Liver (tissue), 8 donors: ENCODE measurements at regions not wholly inside any gene's neighbourhood (a gene's known extent, or its start where the extent isn't known, plus 50 kb on each side); places are given as distances from the start of the nearest gene placed in this dataset.

ENCODE experiments used
- DNase-seq: peaks from one replicate; pipeline ENCODE4 v3.0.0-alpha.2; 2017; ENCODE audit warnings: low spot score
- H3K27ac ChIP-seq, 2 donors: one replicate each; pipeline ENCODE4 v1.7.0; 2013; ENCODE audit warnings: inconsistent platforms in 2 of 2, low read length in 2 of 2, control low read depth in 1 of 2, low read depth in 1 of 2, mild to moderate bottlenecking in 1 of 2
- H3K27me3 ChIP-seq, 4 donors: one replicate each; pipeline versions ENCODE4 v1.6.1 to v1.7.0; 2013; ENCODE audit warnings: low read length in 3 of 4, inconsistent platforms in 1 of 4, mild to moderate bottlenecking in 1 of 4, moderate library complexity in 1 of 4; ENCODE audit not compliant: control insufficient read depth in 4 of 4, insufficient read depth in 4 of 4
- H3K36me3 ChIP-seq, 4 donors: one replicate each; pipeline versions ENCODE4 v1.6.1 to v1.7.0; 2013; ENCODE audit warnings: low read length in 3 of 4, mild to moderate bottlenecking in 3 of 4, low read depth in 1 of 4, moderate library complexity in 1 of 4; ENCODE audit not compliant: control insufficient read depth in 4 of 4, insufficient read depth in 3 of 4
- H3K4me1 ChIP-seq, 4 donors: one replicate each; pipeline versions ENCODE4 v1.6.1 to v1.7.0; 2013; ENCODE audit warnings: low read length in 3 of 4, mild to moderate bottlenecking in 3 of 4, moderate library complexity in 1 of 4; ENCODE audit not compliant: control insufficient read depth in 4 of 4, insufficient read depth in 4 of 4
- H3K4me3 ChIP-seq, 3 donors: one replicate each; pipeline versions ENCODE4 v1.6.1 to v1.7.0; 2013; ENCODE audit warnings: low read length in 3 of 3, control low read depth in 1 of 3, low read depth in 1 of 3, mild to moderate bottlenecking in 1 of 3
- H3K9ac ChIP-seq, 2 donors: one replicate each; pipeline ENCODE4 v1.7.0; 2013; ENCODE audit warnings: low read length in 2 of 2, mild to moderate bottlenecking in 2 of 2, moderate library complexity in 2 of 2, control low read depth in 1 of 2, low read depth in 1 of 2
- H3K9me3 ChIP-seq, 4 donors: one replicate each; pipeline versions ENCODE4 v1.6.1 to v1.7.0; 2013; ENCODE audit warnings: low read length in 3 of 4; ENCODE audit not compliant: control insufficient read depth in 4 of 4
- EGR1 ChIP-seq, 2 donors: IDR thresholded peaks; 2 replicates each; pipeline ENCODE4 v1.6.1; 2016 to 2018; ENCODE audit warnings: antibody characterized with exemption in 2 of 2, low read depth in 2 of 2
- FOXA1 ChIP-seq: IDR thresholded peaks from 2 replicates; pipeline ENCODE4 v1.6.1; 2016; ENCODE audit warnings: antibody characterized with exemption
- FOXA2 ChIP-seq: IDR thresholded peaks from 2 replicates; pipeline ENCODE4 v1.6.1; 2016; ENCODE audit warnings: antibody characterized with exemption
- GABPA ChIP-seq, 2 donors: IDR thresholded peaks in 1 of 2; conservative IDR thresholded peaks in 1 of 2; 2 replicates each; pipeline ENCODE4 v1.6.1; 2016; ENCODE audit warnings: antibody characterized with exemption in 2 of 2, mild to moderate bottlenecking in 1 of 2, moderate library complexity in 1 of 2
- HNF4G ChIP-seq: IDR thresholded peaks from 2 replicates; pipeline ENCODE4 v1.6.1; 2016; ENCODE audit warnings: antibody characterized with exemption
- JUND ChIP-seq, 2 donors: IDR thresholded peaks; 2 replicates each; pipeline ENCODE4 v1.6.1; 2016; ENCODE audit warnings: antibody characterized with exemption in 2 of 2
- NR2F2 ChIP-seq: IDR thresholded peaks from 2 replicates; pipeline ENCODE4 v1.6.1; 2016; ENCODE audit warnings: antibody characterized with exemption
- RAD21 ChIP-seq, 2 donors: IDR thresholded peaks; 2 replicates each; pipeline ENCODE4 v1.6.1; 2016; ENCODE audit warnings: antibody characterized with exemption in 2 of 2, mild to moderate bottlenecking in 2 of 2
- SP1 ChIP-seq: IDR thresholded peaks from 2 replicates; pipeline ENCODE4 v1.6.1; 2018; ENCODE audit warnings: antibody characterized with exemption, mild to moderate bottlenecking
- TAF1 ChIP-seq: conservative IDR thresholded peaks from 2 replicates; pipeline ENCODE4 v1.6.1; 2016; ENCODE audit warnings: antibody characterized with exemption, mild to moderate bottlenecking
- YY1 ChIP-seq: IDR thresholded peaks from 2 replicates; pipeline ENCODE4 v1.6.1; 2016; ENCODE audit warnings: antibody characterized with exemption, mild to moderate bottlenecking
- WGBS: extraction: QIAGEN DNeasy Blood & Tissue Kit; methylation state at CpG from one replicate; pipeline ENCODE4 v1.1.7; 2013; 5-methylcytosine and 5-hydroxymethylcytosine counted together
- TF ChIP-seq, protein P1 (sequence below): IDR thresholded peaks from 2 replicates; pipeline ENCODE4 v1.6.1; 2016; ENCODE audit warnings: antibody characterized with exemption
- TF ChIP-seq, protein P2 (sequence below): fragments of 150-350 bp; IDR thresholded peaks from 2 replicates; pipeline ENCODE4 v1.5.1; 2017; ENCODE audit warnings: improper control_type of control experiment, low read depth, low read length; ENCODE audit not compliant: missing input control
- TF ChIP-seq, protein P3 (sequence below): IDR thresholded peaks from 2 replicates; pipeline ENCODE4 v1.6.1; 2016; ENCODE audit warnings: antibody characterized with exemption
- TF ChIP-seq, protein P4 (sequence below): IDR thresholded peaks from 2 replicates; pipeline ENCODE4 v1.6.1; 2016; ENCODE audit warnings: antibody characterized with exemption, mild to moderate bottlenecking
- TF ChIP-seq, protein P5 (sequence below): IDR thresholded peaks from 2 replicates; pipeline ENCODE4 v1.6.1; 2016; ENCODE audit warnings: antibody characterized with exemption
- donor health status: healthy.
- donor health status: healthy.
- donor health status: healthy.
- donor health status: healthy.
- donor health status: healthy.

DNA sequence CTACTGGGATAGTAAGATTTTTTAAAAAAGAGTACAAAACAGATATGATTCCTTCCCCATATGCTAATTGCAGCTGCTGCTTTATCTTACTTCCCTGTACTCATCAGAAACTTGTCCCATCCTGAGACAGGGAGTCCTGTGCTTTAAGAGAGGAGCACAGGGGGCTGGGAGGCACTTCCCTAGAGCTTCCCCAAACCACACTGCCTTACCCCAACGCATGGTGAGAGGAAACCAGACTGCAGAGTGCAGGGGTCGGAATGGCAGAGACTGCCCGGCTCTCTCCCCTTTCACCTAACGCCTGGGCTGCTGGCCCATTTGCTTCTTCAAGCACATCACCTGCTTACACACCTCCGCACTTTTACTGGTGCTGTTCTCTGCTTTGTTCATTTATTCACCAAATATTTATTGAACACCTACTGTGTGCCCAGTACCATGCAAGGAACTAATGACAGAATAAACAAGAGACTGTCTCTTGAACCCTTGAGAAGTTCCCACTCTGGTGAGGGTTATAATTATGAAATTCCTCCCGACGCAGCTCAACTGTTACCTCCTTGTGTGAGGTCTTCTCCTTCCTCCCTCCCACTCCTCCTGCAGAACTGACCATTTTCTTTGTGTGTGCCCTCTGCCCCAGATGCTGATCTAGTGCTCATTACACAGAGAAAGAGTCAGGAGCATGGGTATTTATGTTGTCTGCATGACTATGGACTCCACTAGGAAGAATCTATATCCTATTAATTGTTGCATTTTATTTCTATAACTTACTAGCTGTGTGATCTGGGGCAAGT is 289.7 kb downstream of the TCF7L2 start:
- no peaks in the 10 kb centered on the region for H3K36me3 ChIP-seq
- no peaks in the 10 kb centered on the region for H3K27me3 ChIP-seq
- H3K4me1 ChIP-seq = no peaks in the 10 kb centered on the region
- no peak overlapping the region for H3K27ac ChIP-seq
- TF ChIP-seq, protein P1, sequence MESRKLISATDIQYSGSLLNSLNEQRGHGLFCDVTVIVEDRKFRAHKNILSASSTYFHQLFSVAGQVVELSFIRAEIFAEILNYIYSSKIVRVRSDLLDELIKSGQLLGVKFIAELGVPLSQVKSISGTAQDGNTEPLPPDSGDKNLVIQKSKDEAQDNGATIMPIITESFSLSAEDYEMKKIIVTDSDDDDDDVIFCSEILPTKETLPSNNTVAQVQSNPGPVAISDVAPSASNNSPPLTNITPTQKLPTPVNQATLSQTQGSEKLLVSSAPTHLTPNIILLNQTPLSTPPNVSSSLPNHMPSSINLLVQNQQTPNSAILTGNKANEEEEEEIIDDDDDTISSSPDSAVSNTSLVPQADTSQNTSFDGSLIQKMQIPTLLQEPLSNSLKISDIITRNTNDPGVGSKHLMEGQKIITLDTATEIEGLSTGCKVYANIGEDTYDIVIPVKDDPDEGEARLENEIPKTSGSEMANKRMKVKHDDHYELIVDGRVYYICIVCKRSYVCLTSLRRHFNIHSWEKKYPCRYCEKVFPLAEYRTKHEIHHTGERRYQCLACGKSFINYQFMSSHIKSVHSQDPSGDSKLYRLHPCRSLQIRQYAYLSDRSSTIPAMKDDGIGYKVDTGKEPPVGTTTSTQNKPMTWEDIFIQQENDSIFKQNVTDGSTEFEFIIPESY = no peak
- TF ChIP-seq HNF4G = no peak
- no peak for TF ChIP-seq FOXA2
- no peak for TF ChIP-seq SP1
- TF ChIP-seq YY1 = no peak
- TF ChIP-seq, protein P2, sequence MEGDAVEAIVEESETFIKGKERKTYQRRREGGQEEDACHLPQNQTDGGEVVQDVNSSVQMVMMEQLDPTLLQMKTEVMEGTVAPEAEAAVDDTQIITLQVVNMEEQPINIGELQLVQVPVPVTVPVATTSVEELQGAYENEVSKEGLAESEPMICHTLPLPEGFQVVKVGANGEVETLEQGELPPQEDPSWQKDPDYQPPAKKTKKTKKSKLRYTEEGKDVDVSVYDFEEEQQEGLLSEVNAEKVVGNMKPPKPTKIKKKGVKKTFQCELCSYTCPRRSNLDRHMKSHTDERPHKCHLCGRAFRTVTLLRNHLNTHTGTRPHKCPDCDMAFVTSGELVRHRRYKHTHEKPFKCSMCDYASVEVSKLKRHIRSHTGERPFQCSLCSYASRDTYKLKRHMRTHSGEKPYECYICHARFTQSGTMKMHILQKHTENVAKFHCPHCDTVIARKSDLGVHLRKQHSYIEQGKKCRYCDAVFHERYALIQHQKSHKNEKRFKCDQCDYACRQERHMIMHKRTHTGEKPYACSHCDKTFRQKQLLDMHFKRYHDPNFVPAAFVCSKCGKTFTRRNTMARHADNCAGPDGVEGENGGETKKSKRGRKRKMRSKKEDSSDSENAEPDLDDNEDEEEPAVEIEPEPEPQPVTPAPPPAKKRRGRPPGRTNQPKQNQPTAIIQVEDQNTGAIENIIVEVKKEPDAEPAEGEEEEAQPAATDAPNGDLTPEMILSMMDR = no peak
- no peak for TF ChIP-seq EGR1 (IDR thresholded peaks at IDR 0.05; ENCODE audit: low read depth in 2 of 2)
- TF ChIP-seq, protein P3, sequence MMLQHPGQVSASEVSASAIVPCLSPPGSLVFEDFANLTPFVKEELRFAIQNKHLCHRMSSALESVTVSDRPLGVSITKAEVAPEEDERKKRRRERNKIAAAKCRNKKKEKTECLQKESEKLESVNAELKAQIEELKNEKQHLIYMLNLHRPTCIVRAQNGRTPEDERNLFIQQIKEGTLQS = no peak
- no peak for TF ChIP-seq TAF1
- TF ChIP-seq, protein P4, sequence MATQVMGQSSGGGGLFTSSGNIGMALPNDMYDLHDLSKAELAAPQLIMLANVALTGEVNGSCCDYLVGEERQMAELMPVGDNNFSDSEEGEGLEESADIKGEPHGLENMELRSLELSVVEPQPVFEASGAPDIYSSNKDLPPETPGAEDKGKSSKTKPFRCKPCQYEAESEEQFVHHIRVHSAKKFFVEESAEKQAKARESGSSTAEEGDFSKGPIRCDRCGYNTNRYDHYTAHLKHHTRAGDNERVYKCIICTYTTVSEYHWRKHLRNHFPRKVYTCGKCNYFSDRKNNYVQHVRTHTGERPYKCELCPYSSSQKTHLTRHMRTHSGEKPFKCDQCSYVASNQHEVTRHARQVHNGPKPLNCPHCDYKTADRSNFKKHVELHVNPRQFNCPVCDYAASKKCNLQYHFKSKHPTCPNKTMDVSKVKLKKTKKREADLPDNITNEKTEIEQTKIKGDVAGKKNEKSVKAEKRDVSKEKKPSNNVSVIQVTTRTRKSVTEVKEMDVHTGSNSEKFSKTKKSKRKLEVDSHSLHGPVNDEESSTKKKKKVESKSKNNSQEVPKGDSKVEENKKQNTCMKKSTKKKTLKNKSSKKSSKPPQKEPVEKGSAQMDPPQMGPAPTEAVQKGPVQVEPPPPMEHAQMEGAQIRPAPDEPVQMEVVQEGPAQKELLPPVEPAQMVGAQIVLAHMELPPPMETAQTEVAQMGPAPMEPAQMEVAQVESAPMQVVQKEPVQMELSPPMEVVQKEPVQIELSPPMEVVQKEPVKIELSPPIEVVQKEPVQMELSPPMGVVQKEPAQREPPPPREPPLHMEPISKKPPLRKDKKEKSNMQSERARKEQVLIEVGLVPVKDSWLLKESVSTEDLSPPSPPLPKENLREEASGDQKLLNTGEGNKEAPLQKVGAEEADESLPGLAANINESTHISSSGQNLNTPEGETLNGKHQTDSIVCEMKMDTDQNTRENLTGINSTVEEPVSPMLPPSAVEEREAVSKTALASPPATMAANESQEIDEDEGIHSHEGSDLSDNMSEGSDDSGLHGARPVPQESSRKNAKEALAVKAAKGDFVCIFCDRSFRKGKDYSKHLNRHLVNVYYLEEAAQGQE = no peak
- no peak for TF ChIP-seq RAD21 (IDR thresholded peaks at IDR 0.05)
- TF ChIP-seq GABPA (IDR thresholded peaks at IDR 0.05 in 1 of 2, conservative IDR thresholded peaks at IDR 0.05 in 1 of 2) = no peak
- TF ChIP-seq FOXA1 = no peak
- no peak for TF ChIP-seq NR2F2
- TF ChIP-seq, protein P5, sequence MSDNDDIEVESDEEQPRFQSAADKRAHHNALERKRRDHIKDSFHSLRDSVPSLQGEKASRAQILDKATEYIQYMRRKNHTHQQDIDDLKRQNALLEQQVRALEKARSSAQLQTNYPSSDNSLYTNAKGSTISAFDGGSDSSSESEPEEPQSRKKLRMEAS = no peak
- TF ChIP-seq JUND (IDR thresholded peaks at IDR 0.05) = no peak
- H3K4me3 ChIP-seq = no peak overlapping the region
- H3K9ac ChIP-seq = no peak overlapping the region
- no peak for DNase-seq
- H3K9me3 ChIP-seq = no peaks in the 10 kb centered on the region
- WGBS = 78% methylated on average over 7 of the region's 7 CpGs
